Kidney tubule cell (primary cell): ENCODE measurements at regions not wholly inside any gene's neighbourhood (a gene's known extent, or its start where the extent isn't known, plus 50 kb on each side); places are given as distances from the start of the nearest gene placed in this dataset.

ENCODE experiments used
- DNase-seq: peaks from one replicate; pipeline ENCODE4 v3.0.0-alpha.2; 2018; ENCODE audit warnings: low spot score

- peak; percentile 44 for DNase-seq
These were observed 61.6 kb upstream of the PARD3B start for GRCh38 chr2:204483608-204484081.

GRCh38 chr2:204486321-204486720 lies 59.0 kb upstream of the PARD3B start:
- no peak for DNase-seq

- no peak for DNase-seq
These were observed 58.5 kb upstream of the PARD3B start for GRCh38 chr2:204486805-204487204.

- no peak for DNase-seq
These were observed 57.6 kb upstream of the PARD3B start for GRCh38 chr2:204487447-204488229.

GRCh38 chr2:204491528-204491927 lies 53.7 kb upstream of the PARD3B start:
- DNase-seq, result peak; percentile 98

- DNase-seq, result peak; percentile 69
These were observed 52.9 kb upstream of the PARD3B start for GRCh38 chr2:204492417-204492816.

- no peak for DNase-seq
These were observed 50.6 kb upstream of the PARD3B start for GRCh38 chr2:204494681-204495080.

- DNase-seq, result no peak
These were observed 49.9 kb upstream of the PARD3B start for GRCh38 chr2:204495381-204495780.
